SU-DHL-6 (cell line): ENCODE measurements at regions not wholly inside any gene's neighbourhood (a gene's known extent, or its start where the extent isn't known, plus 50 kb on each side); places are given as distances from the start of the nearest gene placed in this dataset.

Experiments used
- H2AFZ ChIP-seq: fragments of 200-600 bp; sonication (generic); 2 replicates; pipeline ENCODE4 v1.6.1; 2014; ENCODE audit warnings: low read depth, mild to moderate bottlenecking, moderate library complexity, mixed read lengths, antibody characterized with exemption, low read length; ENCODE audit not compliant: severe bottlenecking
- H3F3A ChIP-seq: fragments of 200-600 bp; shearing (Covaris generic); 2 replicates; pipeline ENCODE4 v1.6.0; 2016; ENCODE audit warnings: antibody characterized with exemption, mild to moderate bottlenecking; ENCODE audit not compliant: insufficient read depth
- H3K27ac ChIP-seq: fragments of 200-600 bp; sonication (generic); 2 replicates; pipeline ENCODE4 v1.5.1; 2016; ENCODE audit warnings: low read depth, mild to moderate bottlenecking, low read length, moderate library complexity, mixed read lengths
- H3K27me3 ChIP-seq: fragments of 200-600 bp; sonication (generic), shearing (Covaris generic); 2 replicates; pipeline ENCODE4 v1.6.0; 2014; ENCODE audit warnings: mild to moderate bottlenecking, low read length
- H3K36me3 ChIP-seq: fragments of 200-600 bp; sonication (generic); 2 replicates; pipeline ENCODE4 v1.6.1; 2014; ENCODE audit warnings: mild to moderate bottlenecking, low read length, mixed read lengths
- H3K4me2 ChIP-seq: fragments of 300-600, 200-600 bp; shearing (Covaris generic), sonication (generic); 2 replicates; pipeline ENCODE4 v1.6.0; 2014; ENCODE audit warnings: low read length, low read depth, mild to moderate bottlenecking; ENCODE audit not compliant: poor library complexity, severe bottlenecking
- H3K4me3 ChIP-seq: fragments of 200-600 bp; sonication (generic); 2 replicates; pipeline ENCODE4 v1.5.1; 2014; ENCODE audit warnings: antibody characterized with exemption, low read length, mild to moderate bottlenecking, mixed read lengths; ENCODE audit not compliant: insufficient read depth, poor library complexity, severe bottlenecking
- H3K79me2 ChIP-seq: fragments of 200-600 bp; sonication (generic); 2 replicates; pipeline ENCODE4 v1.6.1; 2014; ENCODE audit warnings: mild to moderate bottlenecking, low read length, moderate library complexity; ENCODE audit not compliant: insufficient read depth
- H3K9ac ChIP-seq: fragments of 200-600 bp; sonication (generic); 2 replicates; pipeline ENCODE4 v1.7.0; 2014; ENCODE audit warnings: mild to moderate bottlenecking, low read length
- H3K9me2 ChIP-seq: fragments of 200-600 bp; sonication (generic); replicated peaks from 2 replicates; pipeline ENCODE4 v1.6.1; 2014; ENCODE audit warnings: low read length; ENCODE audit not compliant: insufficient read depth
- H3K9me3 ChIP-seq: fragments of 200-600 bp; sonication (generic); 2 replicates; pipeline ENCODE4 v1.6.1; 2014; ENCODE audit warnings: low read length, mixed read lengths; ENCODE audit not compliant: insufficient read depth
- H4K20me1 ChIP-seq: fragments of 200-600 bp; sonication (generic); 2 replicates; pipeline ENCODE4 v1.6.1; 2014; ENCODE audit warnings: low read depth, mild to moderate bottlenecking, antibody characterized with exemption, low read length, moderate library complexity, mixed read lengths
- CTCF ChIP-seq: fragments of 200-600 bp; sonication (generic); IDR thresholded peaks from one replicate; pipeline ENCODE4 v1.5.1; 2017; ENCODE audit warnings: antibody characterized with exemption, mild to moderate bottlenecking, low read length, moderate library complexity; ENCODE audit not compliant: insufficient read depth, poor library complexity, severe bottlenecking
- EZH2phosphoT487 ChIP-seq: fragments of 200-600 bp; sonication (generic), shearing (Covaris generic); conservative IDR thresholded peaks from 2 replicates; pipeline ENCODE4 v1.6.1; 2018; ENCODE audit warnings: mild to moderate bottlenecking, antibody characterized with exemption, low read length, moderate library complexity, mixed read lengths

GRCh38 chr13:105343134-105343806 lies 1192.2 kb downstream of the EFNB2 start:
- Histone ChIP-seq H3K27ac (no peak overlapping the region), H3K27me3 (no peaks in the 10 kb centered on the region), H4K20me1 (no peaks in the 10 kb centered on the region), H3K9ac (no peak overlapping the region), H3K79me2 (no peaks in the 10 kb centered on the region), H3K9me3 (no peaks in the 10 kb centered on the region), H3F3A (no peaks in the 10 kb centered on the region), H3K9me2 (no peaks in the 10 kb centered on the region), H2AFZ (no peak overlapping the region), H3K4me2 (no peak overlapping the region), H3K4me3 (no peak overlapping the region), H3K36me3 (no peaks in the 10 kb centered on the region)
- TF ChIP-seq EZH2phosphoT487, result no peak
- no peak for TF ChIP-seq CTCF

- Histone ChIP-seq H3K79me2 (no peaks in the 10 kb centered on the region), H3K4me3 (no peak overlapping the region), H3K9ac (no peak overlapping the region), H3K27ac (no peak overlapping the region), H3K4me2 (no peak overlapping the region), H3K9me3 (no peaks in the 10 kb centered on the region), H3F3A (no peaks in the 10 kb centered on the region), H3K27me3 (no peaks in the 10 kb centered on the region), H3K36me3 (no peaks in the 10 kb centered on the region), H3K9me2 (no peaks in the 10 kb centered on the region), H2AFZ (no peak overlapping the region), H4K20me1 (no peaks in the 10 kb centered on the region)
- TF ChIP-seq EZH2phosphoT487, result no peak
- TF ChIP-seq CTCF, result no peak
These were observed 1193.1 kb downstream of the EFNB2 start for GRCh38 chr13:105342281-105342820.

GRCh38 chr13:105341758-105342157 lies 1193.7 kb downstream of the EFNB2 start:
- no peaks in the 10 kb centered on the region for H3K36me3 ChIP-seq
- no peak for TF ChIP-seq EZH2phosphoT487
- no peak for TF ChIP-seq CTCF
- H4K20me1 ChIP-seq, result no peaks in the 10 kb centered on the region
- H2AFZ ChIP-seq, result no peak overlapping the region
- H3K27me3 ChIP-seq, result no peaks in the 10 kb centered on the region
- no peak overlapping the region for H3K4me2 ChIP-seq
- no peak overlapping the region for H3K4me3 ChIP-seq
- no peaks in the 10 kb centered on the region for H3K9me2 ChIP-seq
- H3F3A ChIP-seq, result no peaks in the 10 kb centered on the region
- no peaks in the 10 kb centered on the region for H3K79me2 ChIP-seq
- no peaks in the 10 kb centered on the region for H3K9me3 ChIP-seq
- no peak overlapping the region for H3K27ac ChIP-seq
- no peak overlapping the region for H3K9ac ChIP-seq
